Vagina (tissue), 2 donors: ENCODE measurements at regions not wholly inside any gene's neighbourhood (a gene's known extent, or its start where the extent isn't known, plus 50 kb on each side); places are given as distances from the start of the nearest gene placed in this dataset.

Experiments
- CTCF ChIP-seq, 3 experiments: fragments of 450-650 bp in 2 of 3; fragments of 200-600 bp in 1 of 3; sonication (generic) in 1 of 3; IDR thresholded peaks; one replicate each; pipeline ENCODE4 v1.5.1; 2017 to 2019; ENCODE audit warnings: antibody characterized with exemption in 3 of 3, mild to moderate bottlenecking in 2 of 3, moderate library complexity in 2 of 3
- POLR2A ChIP-seq, 2 donors: fragments of 450-650 bp; IDR thresholded peaks; one replicate each; pipeline ENCODE4 v1.6.1; 2017; ENCODE audit warnings: antibody characterized with exemption in 2 of 2, mild to moderate bottlenecking in 2 of 2, moderate library complexity in 2 of 2
- POLR2AphosphoS5 ChIP-seq, 2 donors: sonication (generic); formaldehyde crosslinking; IDR thresholded peaks; one replicate each; pipeline ENCODE4 v1.9.0; 2017; ENCODE audit warnings: antibody characterized with exemption in 2 of 2, mild to moderate bottlenecking in 2 of 2, low read depth in 1 of 2; ENCODE audit not compliant: insufficient read depth in 1 of 2

- no peak for TF ChIP-seq POLR2A (IDR thresholded peaks at IDR 0.05)
- no peak for TF ChIP-seq CTCF (IDR thresholded peaks at IDR 0.05)
- TF ChIP-seq POLR2AphosphoS5 (IDR thresholded peaks at IDR 0.05; ENCODE audit: insufficient read depth in 1 of 2, low read depth in 1 of 2) = no peak
These were observed 103.0 kb downstream of the OLIG3 start for GRCh38 chr6:137391061-137391814.
